Gastroesophageal sphincter (tissue), 4 donors: ENCODE measurements at regions not wholly inside any gene's neighbourhood (a gene's known extent, or its start where the extent isn't known, plus 50 kb on each side); places are given as distances from the start of the nearest gene placed in this dataset.
"Not testable (repeated sequence)": the region's sequence is repeated elsewhere in the genome, so short reads cannot be mapped to it uniquely, and the experiment has no call there.

Experiments
- ATAC-seq: fragments of 150-250 bp; one replicate; pipeline ENCODE4 v1.9.1; 2016; ENCODE audit warnings: mild to moderate bottlenecking, moderate library complexity
- H3K27ac ChIP-seq, 4 donors: fragments of 200-600 bp; sonication (generic) in 3 of 4; 1 replicate in 3 of 4; 2 replicates in 1 of 4; pipeline ENCODE4 v1.5.1; 2016 to 2019
- H3K27me3 ChIP-seq: fragments of 200-600 bp; sonication (generic); one replicate; pipeline ENCODE4 v1.5.1; 2019
- H3K36me3 ChIP-seq, 2 donors: fragments of 200-600 bp; sonication (generic); one replicate each; pipeline ENCODE4 v1.5.1; 2019; ENCODE audit warnings: control low read depth in 1 of 2
- H3K4me1 ChIP-seq, 3 donors: fragments of 200-600 bp; sonication (generic); 1 replicate in 2 of 3; 2 replicates in 1 of 3; pipeline ENCODE4 v1.5.1; 2016 to 2019; ENCODE audit warnings: control low read depth in 2 of 3
- H3K4me3 ChIP-seq, 2 donors: fragments of 200-600 bp; sonication (generic); one replicate each; pipeline ENCODE4 v1.5.1; 2019; ENCODE audit warnings: mild to moderate bottlenecking in 1 of 2, moderate library complexity in 1 of 2
- H3K9me3 ChIP-seq, 3 donors: fragments of 200-600 bp; sonication (generic); one replicate each; pipeline ENCODE4 v1.5.1; 2017 to 2019; ENCODE audit warnings: control low read depth in 2 of 3
- CTCF ChIP-seq, 4 experiments: fragments of 200-600 bp in 2 of 4; fragments of 450-650 bp in 2 of 4; sonication (generic) in 1 of 4; IDR thresholded peaks; one replicate each; pipeline ENCODE4 v1.5.1; 2017 to 2019; ENCODE audit warnings: antibody characterized with exemption in 4 of 4, mild to moderate bottlenecking in 2 of 4, moderate library complexity in 2 of 4
- EP300 ChIP-seq: sonication (generic); formaldehyde crosslinking; IDR thresholded peaks from one replicate; pipeline ENCODE4 v1.6.1; 2017; ENCODE audit warnings: antibody characterized with exemption, mild to moderate bottlenecking
- POLR2A ChIP-seq, 2 donors: fragments of 450-650 bp; IDR thresholded peaks; one replicate each; pipeline ENCODE4 v1.6.1; 2017; ENCODE audit warnings: antibody characterized with exemption in 2 of 2, mild to moderate bottlenecking in 2 of 2, moderate library complexity in 1 of 2
- POLR2AphosphoS5 ChIP-seq: sonication (generic); formaldehyde crosslinking; IDR thresholded peaks from one replicate; pipeline ENCODE4 v1.6.1; 2017; ENCODE audit warnings: antibody characterized with exemption
- WGBS, 2 donors: methylation state at CpG; one replicate each; pipeline ENCODE4 v1.1.5; 2018; ENCODE audit warnings: low coverage in 1 of 2; 5-methylcytosine and 5-hydroxymethylcytosine counted together

DNA sequence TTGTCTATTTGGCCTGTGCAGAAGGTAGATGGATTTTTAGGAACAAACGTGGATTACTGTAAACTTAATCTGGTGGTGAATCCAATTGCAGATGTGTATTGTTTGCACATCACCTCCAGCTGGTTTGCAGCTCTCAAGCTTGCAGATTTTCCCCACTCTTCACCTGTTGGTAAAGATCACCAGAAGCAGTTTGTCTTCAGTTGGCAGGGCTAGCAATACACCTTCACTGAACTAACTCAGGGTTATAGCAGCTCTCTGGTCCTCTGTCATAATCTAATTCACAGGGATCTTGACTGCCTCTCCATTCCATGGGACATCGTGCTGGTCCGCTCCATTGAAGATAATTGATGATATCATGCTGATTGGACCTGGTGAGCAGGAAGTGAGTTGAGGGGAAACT, 181.5 kb downstream of the VAPA start:
- no peak for TF ChIP-seq POLR2A (IDR thresholded peaks at IDR 0.05)
- no peak for TF ChIP-seq EP300
- TF ChIP-seq CTCF (IDR thresholded peaks at IDR 0.05) = no peak
- no peak for TF ChIP-seq POLR2AphosphoS5
- H3K4me3 ChIP-seq = no peak overlapping the region
- no peaks in the 10 kb centered on the region for H3K9me3 ChIP-seq
- 86 to 100% methylated on average over 2 to 3 of the region's 3 CpGs for WGBS, 2 donors
- peaks cover 0 to under 1% (median 0%) of the 10 kb centered on the region in 3 donors for H3K4me1 ChIP-seq
- H3K27me3 ChIP-seq = no peaks in the 10 kb centered on the region
- H3K27ac ChIP-seq = no peak overlapping the region
- H3K36me3 ChIP-seq = no peaks in the 10 kb centered on the region
- no peak for ATAC-seq

- H3K27ac ChIP-seq = no peak overlapping the region
- H3K36me3 ChIP-seq = no peaks in the 10 kb centered on the region
- no peak for TF ChIP-seq CTCF (IDR thresholded peaks at IDR 0.05)
- peaks cover 0 to 15% (median 4%) of the 10 kb centered on the region in 3 donors for H3K4me1 ChIP-seq
- no peak for ATAC-seq
- no peak overlapping the region for H3K4me3 ChIP-seq
- no peaks in the 10 kb centered on the region for H3K9me3 ChIP-seq
- WGBS, 2 donors = 86 to 93% methylated on average over 2 of the region's 7 CpGs
- no peaks in the 10 kb centered on the region for H3K27me3 ChIP-seq
Observed at GRCh38 chr18:10099539-10100140, 185.8 kb downstream of the VAPA start.

DNA sequence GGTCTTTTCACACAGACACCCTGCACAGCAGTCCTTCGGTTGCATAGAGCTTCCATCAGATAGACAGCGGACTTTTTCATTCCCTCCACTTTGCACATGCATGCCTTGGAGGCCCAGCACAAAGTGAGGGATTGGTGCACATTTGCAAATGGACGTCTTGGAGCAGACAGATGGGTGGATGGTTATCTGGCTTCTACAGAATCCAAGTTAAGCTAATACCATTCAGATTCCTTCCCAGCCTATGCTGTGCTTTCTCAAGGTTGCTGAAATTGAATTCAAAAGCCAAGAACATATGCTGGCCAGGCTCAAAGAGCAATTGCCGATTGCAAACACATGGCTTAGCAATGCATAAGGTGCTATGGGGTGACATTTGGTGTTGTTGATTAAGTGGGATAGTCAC, 186.4 kb downstream of the VAPA start:
- H3K27ac ChIP-seq = no peak overlapping the region

GRCh38 chr18:10100941-10101701, 187.3 kb downstream of the VAPA start:
- no peaks in the 10 kb centered on the region for H3K36me3 ChIP-seq
- no peak for ATAC-seq
- H3K4me1 ChIP-seq = peaks cover 0 to 15% (median 4%) of the 10 kb centered on the region in 3 donors
- no peak overlapping the region for H3K4me3 ChIP-seq
- TF ChIP-seq POLR2AphosphoS5 = no peak
- no peak for TF ChIP-seq CTCF (IDR thresholded peaks at IDR 0.05)
- no peak for TF ChIP-seq POLR2A (IDR thresholded peaks at IDR 0.05)
- no peak for TF ChIP-seq EP300
- H3K27me3 ChIP-seq = no peaks in the 10 kb centered on the region
- 16 to 33% methylated on average over 10 to 12 of the region's 12 CpGs for WGBS, 2 donors
- H3K9me3 ChIP-seq = no peaks in the 10 kb centered on the region
- H3K27ac ChIP-seq = no peak overlapping the region

More for the DNA sequence above, 186.4 kb downstream of the VAPA start:
- Histone ChIP-seq H3K4me1 (peaks cover 0 to 15% (median 4%) of the 10 kb centered on the region in 3 donors), H3K9me3 (no peaks in the 10 kb centered on the region), H3K4me3 (no peak overlapping the region), H3K36me3 (no peaks in the 10 kb centered on the region), H3K27me3 (no peaks in the 10 kb centered on the region)
- no peak for ATAC-seq
- TF ChIP-seq POLR2AphosphoS5 = no peak
- TF ChIP-seq POLR2A (IDR thresholded peaks at IDR 0.05) = no peak
- no peak for TF ChIP-seq CTCF (IDR thresholded peaks at IDR 0.05)
- no peak for TF ChIP-seq EP300
- 76% methylated on average over 3 of the region's 4 CpGs; no CpG with 5 or more reads in 1 of the 2 donors for WGBS, 2 donors

DNA sequence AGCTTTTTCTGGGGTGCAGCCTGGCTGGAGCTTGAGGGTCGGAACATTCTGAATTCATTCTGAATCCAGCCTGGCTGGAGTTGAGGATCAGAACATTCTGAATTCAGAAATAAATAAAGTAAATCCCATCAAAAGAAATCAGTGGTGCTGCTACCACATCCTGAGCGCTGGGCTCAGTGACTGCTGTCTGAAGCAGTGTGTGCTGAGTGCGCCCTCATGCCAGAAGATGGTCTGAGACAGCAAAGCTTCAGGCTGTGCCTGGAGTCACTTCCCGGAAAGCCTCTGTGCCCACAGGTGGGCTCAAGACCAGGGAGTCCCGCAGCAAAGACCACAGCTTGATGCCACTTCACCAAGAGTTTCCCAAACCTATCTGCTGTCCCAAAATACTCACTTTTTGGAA, 187.9 kb downstream of the VAPA start:
- ATAC-seq = no peak
- H3K27ac ChIP-seq = no peak overlapping the region
- TF ChIP-seq CTCF (IDR thresholded peaks at IDR 0.05) = no peak
- TF ChIP-seq POLR2AphosphoS5 = no peak
- no peak for TF ChIP-seq EP300
- no peak for TF ChIP-seq POLR2A (IDR thresholded peaks at IDR 0.05)

DNA sequence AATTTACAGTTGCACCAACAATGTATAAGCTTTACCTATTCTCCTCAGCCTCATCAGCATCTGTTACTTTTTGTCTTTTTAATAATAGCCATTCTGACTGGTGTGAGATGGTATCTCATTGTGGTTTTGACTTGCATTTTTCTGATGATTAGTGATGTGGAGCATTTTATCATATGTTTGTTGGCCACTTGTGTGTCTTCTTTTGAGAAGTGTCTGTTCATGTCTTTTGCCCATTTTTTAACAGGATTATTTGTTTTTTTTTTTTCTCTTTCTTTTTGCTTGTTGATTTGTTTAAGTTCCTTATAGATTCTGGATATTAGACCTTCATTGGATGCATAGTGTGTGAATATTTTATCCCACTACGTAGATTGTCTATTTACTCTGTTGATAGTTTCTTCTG, 191.3 kb downstream of the VAPA start:
- H3K27ac ChIP-seq, H3K27me3 ChIP-seq, H3K9me3 ChIP-seq, ATAC-seq, H3K4me3 ChIP-seq, H3K36me3 ChIP-seq: not testable (repeated sequence)
- 33% methylated on average over 1 of the region's 1 CpG; no CpG with 5 or more reads in 1 of the 2 donors for WGBS, 2 donors
- peaks cover 0 to 15% (median 4%) of the 10 kb centered on the region in 3 donors for H3K4me1 ChIP-seq

More for the DNA sequence above, 187.9 kb downstream of the VAPA start:
- Histone ChIP-seq H3K36me3 (no peaks in the 10 kb centered on the region), H3K27me3 (no peaks in the 10 kb centered on the region), H3K4me1 (peaks cover 0 to 15% (median 4%) of the 10 kb centered on the region in 3 donors), H3K4me3 (no peak overlapping the region), H3K9me3 (no peaks in the 10 kb centered on the region)
- WGBS, 2 donors = 100% methylated on average over 2 of the region's 5 CpGs; no CpG with 5 or more reads in 1 of the 2 donors
